ENCODE measurements at regions not wholly inside any gene's neighbourhood (a gene's known extent, or its start where the extent isn't known, plus 50 kb on each side); places are given as distances from the start of the nearest gene placed in this dataset.
"Not testable (repeated sequence)": the region's sequence is repeated elsewhere in the genome, so short reads cannot be mapped to it uniquely, and the experiment has no call there.

- Histone ChIP-seq H4K20me1 (ENCODE audit: insufficient read depth, low read length) (no peaks in the 10 kb centered on the region), H3K4me3 (ENCODE audit: insufficient read depth, low read depth, low read length) (no peak overlapping the region), H3K4me1 (ENCODE audit: insufficient read depth, low read length) (no peaks in the 10 kb centered on the region), H2AFZ (ENCODE audit: low read depth, low read length) (no peak overlapping the region), H3K9me3 (ENCODE audit: insufficient read depth, low read depth, low read length) (no peaks in the 10 kb centered on the region), H3K9ac (ENCODE audit: low read length) (no peak overlapping the region), H3K27me3 (ENCODE audit: insufficient read depth, low read length) (no peaks in the 10 kb centered on the region), H3K4me2 (ENCODE audit: low read length) (no peak overlapping the region), H3K36me3 (ENCODE audit: insufficient read depth, low read length) (no peaks in the 10 kb centered on the region), H3K79me2 (ENCODE audit: insufficient read depth, low read length) (no peaks in the 10 kb centered on the region), H3K27ac (ENCODE audit: low read depth, low read length) (no peak overlapping the region)
- Mint-ChIP-seq H3K27me3 (ENCODE audit: low read depth, unreplicated experiment) (no peaks in the 10 kb centered on the region), H3K27ac (ENCODE audit: unreplicated experiment) (no peak overlapping the region), H3K9me3 (ENCODE audit: unreplicated experiment) (no peaks in the 10 kb centered on the region), H3K4me1 (ENCODE audit: low read depth, unreplicated experiment) (no peaks in the 10 kb centered on the region), H3K36me3 (ENCODE audit: low read depth, unreplicated experiment) (no peaks in the 10 kb centered on the region), H3K4me3 (ENCODE audit: unreplicated experiment) (no peak overlapping the region)
- DNase-seq (ENCODE audit: low read depth) (no peak), FAIRE-seq (no peak)
- TF ChIP-seq CTCF (IDR thresholded peaks at IDR 0.05; ENCODE audit: insufficient read depth, low read depth, low read length) (no peak), EZH2 (IDR thresholded peaks at IDR 0.05; ENCODE audit: insufficient read depth, low read length) (no peak)
Observed at GRCh38 chr2:220767591-220768255, 804.4 kb downstream of the EPHA4 start.

GRCh38 chr2:220775856-220776488 is 796.1 kb downstream of the EPHA4 start:
- Histone ChIP-seq H4K20me1 (ENCODE audit: insufficient read depth, low read length) (no peaks in the 10 kb centered on the region), H3K79me2 (ENCODE audit: insufficient read depth, low read length) (no peaks in the 10 kb centered on the region), H3K36me3 (ENCODE audit: insufficient read depth, low read length) (no peaks in the 10 kb centered on the region), H3K9ac (ENCODE audit: low read length) (no peak overlapping the region), H3K27ac (ENCODE audit: low read depth, low read length) (no peak overlapping the region), H3K4me3 (ENCODE audit: insufficient read depth, low read depth, low read length) (no peak overlapping the region), H3K27me3 (ENCODE audit: insufficient read depth, low read length) (no peaks in the 10 kb centered on the region), H3K4me2 (ENCODE audit: low read length) (no peak overlapping the region), H3K9me3 (ENCODE audit: insufficient read depth, low read depth, low read length) (no peaks in the 10 kb centered on the region), H2AFZ (ENCODE audit: low read depth, low read length) (peak overlapping the region; percentile 23), H3K4me1 (ENCODE audit: insufficient read depth, low read length) (peaks cover 9% of the 10 kb centered on the region)
- DNase-seq (ENCODE audit: low read depth) (peak; percentile 38), FAIRE-seq (no peak)
- H3K27ac Mint-ChIP-seq (ENCODE audit: unreplicated experiment) = no peak overlapping the region
- peaks cover 9% of the 10 kb centered on the region for H3K4me1 Mint-ChIP-seq (ENCODE audit: low read depth, unreplicated experiment)
- no peak for TF ChIP-seq CTCF (IDR thresholded peaks at IDR 0.05; ENCODE audit: insufficient read depth, low read depth, low read length)
- no peak for TF ChIP-seq EZH2 (IDR thresholded peaks at IDR 0.05; ENCODE audit: insufficient read depth, low read length)
- H3K9me3 Mint-ChIP-seq (ENCODE audit: unreplicated experiment) = peaks cover 11% of the 10 kb centered on the region
- H3K27me3 Mint-ChIP-seq (ENCODE audit: low read depth, unreplicated experiment) = peaks cover 1% of the 10 kb centered on the region
- H3K36me3 Mint-ChIP-seq (ENCODE audit: low read depth, unreplicated experiment) = no peaks in the 10 kb centered on the region
- H3K4me3 Mint-ChIP-seq (ENCODE audit: unreplicated experiment) = no peak overlapping the region

GRCh38 chr2:220779076-220779475 is 793.0 kb downstream of the EPHA4 start:
- not testable (repeated sequence) for H3K36me3 ChIP-seq (ENCODE audit: insufficient read depth, low read length); H3K27me3 ChIP-seq (ENCODE audit: insufficient read depth, low read length); H3K4me3 ChIP-seq (ENCODE audit: insufficient read depth, low read depth, low read length); H3K27me3 Mint-ChIP-seq (ENCODE audit: low read depth, unreplicated experiment); H3K79me2 ChIP-seq (ENCODE audit: insufficient read depth, low read length); H3K4me2 ChIP-seq (ENCODE audit: low read length); H3K9me3 ChIP-seq (ENCODE audit: insufficient read depth, low read depth, low read length); H3K4me1 ChIP-seq (ENCODE audit: insufficient read depth, low read length); H3K36me3 Mint-ChIP-seq (ENCODE audit: low read depth, unreplicated experiment); H3K4me3 Mint-ChIP-seq (ENCODE audit: unreplicated experiment); FAIRE-seq; H2AFZ ChIP-seq (ENCODE audit: low read depth, low read length); H4K20me1 ChIP-seq (ENCODE audit: insufficient read depth, low read length); H3K9ac ChIP-seq (ENCODE audit: low read length)
- peak overlapping the region; percentile 37 for H3K27ac ChIP-seq (ENCODE audit: low read depth, low read length)
- peak; percentile 39 for DNase-seq (ENCODE audit: low read depth)
- peaks cover 11% of the 10 kb centered on the region for H3K9me3 Mint-ChIP-seq (ENCODE audit: unreplicated experiment)
- peak overlapping the region; percentile 71 for H3K27ac Mint-ChIP-seq (ENCODE audit: unreplicated experiment)
- H3K4me1 Mint-ChIP-seq (ENCODE audit: low read depth, unreplicated experiment) = peaks cover 11% of the 10 kb centered on the region
